Spleen (tissue), 7 donors: ENCODE measurements at regions not wholly inside any gene's neighbourhood (a gene's known extent, or its start where the extent isn't known, plus 50 kb on each side); places are given as distances from the start of the nearest gene placed in this dataset.

ENCODE experiments used
- POLR2A ChIP-seq, 3 donors: fragments of 450-650 bp; IDR thresholded peaks; one replicate each; pipeline ENCODE4 v1.5.1; 2017; ENCODE audit warnings: antibody characterized with exemption in 3 of 3, mild to moderate bottlenecking in 1 of 3
- POLR2AphosphoS5 ChIP-seq, 3 donors: sonication (generic); formaldehyde crosslinking; IDR thresholded peaks; one replicate each; pipeline ENCODE4 v1.5.1; 2017; ENCODE audit warnings: antibody characterized with exemption in 3 of 3
- TF ChIP-seq, protein P1 (sequence below), 11 experiments: fragments of 200-600 bp in 7 of 11; fragments of 450-650 bp in 4 of 11; sonication (generic) in 4 of 11; IDR thresholded peaks in 8 of 11; conservative IDR thresholded peaks in 3 of 11; 1 replicate in 7 of 11; 2 replicates in 4 of 11; pipeline versions ENCODE4 v1.4.0 to v1.8.0; 2016 to 2021; ENCODE audit warnings: antibody characterized with exemption in 11 of 11, inconsistent platforms in 4 of 11, mild to moderate bottlenecking in 1 of 11
- donor health status: DM: no; HTN: no; CAD: no; lungs with moderate emphysema.
- donor health status: DM: no; HTN: no; CAD: no.
- donor health status: DM: no; HTN: no; CAD: no.

DNA sequence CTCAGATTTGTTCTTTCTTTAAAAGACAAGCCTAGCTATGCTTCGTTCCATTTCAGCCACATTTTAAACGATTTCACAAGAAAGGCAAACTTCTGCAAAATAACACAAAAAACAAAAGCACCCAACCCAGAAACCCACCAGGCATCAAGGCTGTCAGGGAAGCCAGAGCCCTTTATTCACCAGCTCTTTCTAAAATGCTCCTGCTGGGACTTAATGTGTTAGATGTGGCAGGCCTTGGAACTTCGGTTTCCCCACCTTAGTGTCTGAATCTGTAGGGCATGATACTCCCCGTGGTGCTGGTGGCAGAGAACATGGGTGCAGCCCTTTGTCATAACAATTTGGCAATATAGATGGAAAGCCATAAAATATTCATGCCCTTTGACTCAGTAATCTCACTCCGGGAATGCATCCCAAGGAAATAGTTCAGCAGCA is 56.8 kb upstream of the LCTL start:
- TF ChIP-seq POLR2AphosphoS5 (IDR thresholded peaks at IDR 0.05) (no peak), POLR2A (IDR thresholded peaks at IDR 0.05) (no peak)
- TF ChIP-seq, protein P1, sequence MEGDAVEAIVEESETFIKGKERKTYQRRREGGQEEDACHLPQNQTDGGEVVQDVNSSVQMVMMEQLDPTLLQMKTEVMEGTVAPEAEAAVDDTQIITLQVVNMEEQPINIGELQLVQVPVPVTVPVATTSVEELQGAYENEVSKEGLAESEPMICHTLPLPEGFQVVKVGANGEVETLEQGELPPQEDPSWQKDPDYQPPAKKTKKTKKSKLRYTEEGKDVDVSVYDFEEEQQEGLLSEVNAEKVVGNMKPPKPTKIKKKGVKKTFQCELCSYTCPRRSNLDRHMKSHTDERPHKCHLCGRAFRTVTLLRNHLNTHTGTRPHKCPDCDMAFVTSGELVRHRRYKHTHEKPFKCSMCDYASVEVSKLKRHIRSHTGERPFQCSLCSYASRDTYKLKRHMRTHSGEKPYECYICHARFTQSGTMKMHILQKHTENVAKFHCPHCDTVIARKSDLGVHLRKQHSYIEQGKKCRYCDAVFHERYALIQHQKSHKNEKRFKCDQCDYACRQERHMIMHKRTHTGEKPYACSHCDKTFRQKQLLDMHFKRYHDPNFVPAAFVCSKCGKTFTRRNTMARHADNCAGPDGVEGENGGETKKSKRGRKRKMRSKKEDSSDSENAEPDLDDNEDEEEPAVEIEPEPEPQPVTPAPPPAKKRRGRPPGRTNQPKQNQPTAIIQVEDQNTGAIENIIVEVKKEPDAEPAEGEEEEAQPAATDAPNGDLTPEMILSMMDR (IDR thresholded peaks at IDR 0.05 in 8 of 11, conservative IDR thresholded peaks at IDR 0.05 in 3 of 11): no peak
